Stimulated activated CD8-positive, alpha-beta memory T cell treated with anti-CD3 and anti-CD28 coated beads, Interleukin-4, amount 100 ng/mL, for 48 hours (primary cell): ENCODE measurements at regions not wholly inside any gene's neighbourhood (a gene's known extent, or its start where the extent isn't known, plus 50 kb on each side); places are given as distances from the start of the nearest gene placed in this dataset.

Experiments
- DNase-seq: peaks from one replicate; pipeline ENCODE4 v3.0.0-alpha.2; 2020

- no peak for DNase-seq
These were observed 126.2 kb upstream of the UGT8 start for GRCh38 chr4:114472269-114473032.

GRCh38 chr4:114474188-114474800, 124.3 kb upstream of the UGT8 start:
- DNase-seq = no peak

DNA sequence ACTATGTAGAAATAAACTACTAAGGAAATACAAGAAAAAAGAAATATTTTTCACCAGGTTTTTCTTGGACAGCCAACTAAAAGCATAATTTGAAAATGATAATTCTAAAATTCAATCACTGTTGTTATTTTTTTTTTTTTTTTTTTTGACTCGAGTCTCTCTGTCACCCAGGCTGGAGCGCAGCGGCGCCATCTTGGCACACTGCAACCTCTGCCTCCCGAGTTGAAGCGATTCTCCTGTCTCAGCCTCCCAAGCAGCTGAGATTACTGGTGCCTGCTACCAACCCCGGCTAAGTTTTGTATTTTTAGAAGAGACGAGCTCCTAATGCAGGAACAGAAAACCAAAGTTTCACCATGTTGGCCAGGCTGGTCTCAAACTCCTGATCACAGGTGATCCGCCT, 122.3 kb upstream of the UGT8 start:
- no peak for DNase-seq

DNA sequence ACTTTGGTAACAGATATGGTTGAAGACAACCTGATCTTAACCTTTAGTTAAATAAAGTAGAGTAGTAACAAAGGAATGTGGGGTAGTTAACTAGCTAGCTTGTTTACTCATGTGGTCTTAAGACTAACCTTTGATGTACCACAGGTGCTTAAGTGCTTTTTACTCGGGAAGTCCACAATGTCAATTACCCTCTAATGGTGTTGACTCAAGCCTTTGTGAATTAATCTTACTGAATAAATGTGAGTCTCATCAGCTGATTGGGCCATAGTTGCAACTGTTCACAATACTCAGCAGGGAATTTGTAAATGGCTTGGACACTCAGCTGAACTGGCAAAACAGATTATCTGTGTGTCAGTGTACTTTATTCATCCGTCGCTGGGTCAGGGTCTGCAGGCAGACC, 119.0 kb upstream of the UGT8 start:
- no peak for DNase-seq

DNA sequence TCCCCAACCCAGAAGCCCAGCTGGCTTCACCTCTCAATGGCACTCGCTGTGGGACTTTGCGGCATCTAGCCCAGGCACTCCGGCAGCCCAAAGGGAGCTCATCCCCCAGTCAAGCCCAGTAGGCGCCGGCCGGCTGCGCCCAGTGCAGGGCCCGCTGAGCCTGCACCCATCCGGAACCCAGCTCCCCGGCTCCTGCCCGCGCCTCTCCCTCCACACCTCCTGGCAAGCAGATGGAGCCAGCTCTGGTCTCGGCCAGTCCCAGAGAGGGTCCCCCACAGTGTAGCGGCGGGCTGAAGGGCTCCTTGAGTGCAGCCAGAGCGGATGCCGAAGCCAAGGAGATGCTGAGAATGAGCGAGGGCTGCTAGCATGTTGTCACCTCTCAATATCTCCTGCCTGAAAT, 116.8 kb upstream of the UGT8 start:
- DNase-seq = no peak

DNA sequence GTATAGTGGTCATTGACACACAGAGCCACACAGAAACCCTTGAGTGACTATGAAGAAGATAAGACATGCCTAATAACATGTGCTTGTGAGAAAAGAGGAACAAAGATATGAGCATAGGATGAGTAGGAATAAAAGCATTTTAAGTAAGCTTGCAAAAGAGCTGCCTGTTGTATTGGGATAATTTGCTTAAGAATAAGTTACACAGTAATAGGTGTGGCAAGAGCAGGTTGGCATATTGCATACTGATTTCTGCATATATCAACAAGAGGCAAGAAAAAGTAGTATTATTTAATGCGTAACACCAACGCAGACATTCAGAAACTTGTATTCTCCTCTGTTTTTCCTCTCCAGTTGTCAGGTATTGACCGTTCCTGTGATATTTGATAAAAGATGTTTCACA, 111.5 kb upstream of the UGT8 start:
- DNase-seq = no peak

DNA sequence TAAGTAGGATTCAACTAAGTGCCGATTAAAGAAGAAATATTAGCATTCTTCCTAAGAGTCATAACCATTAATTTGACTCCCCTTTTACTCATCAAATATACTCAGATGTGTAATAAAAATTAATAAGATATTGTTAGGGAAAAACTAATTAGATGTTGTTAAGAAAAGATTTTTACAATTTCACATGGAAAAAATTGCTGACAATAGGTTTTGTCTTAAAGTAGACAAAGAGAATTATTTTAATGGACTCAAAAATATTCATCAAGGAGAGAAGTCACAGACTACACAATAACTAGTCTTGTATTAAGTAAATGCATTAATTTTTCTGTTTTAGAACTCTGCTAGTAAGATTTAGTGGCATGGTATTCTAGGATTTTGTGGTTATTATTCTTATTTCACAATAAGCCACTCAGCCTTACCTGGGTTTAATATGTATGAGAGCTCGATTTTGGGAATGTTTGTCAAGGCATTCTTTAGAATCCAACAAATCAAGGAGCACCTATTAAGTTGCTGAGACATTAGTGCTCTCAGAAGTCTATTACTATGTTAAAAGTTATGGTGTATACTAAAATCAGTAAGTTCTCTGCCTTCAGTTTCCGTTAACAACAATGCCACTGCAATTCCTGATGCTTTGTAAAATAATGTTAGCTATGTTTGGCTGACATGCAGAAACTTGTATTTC, 110.2 kb upstream of the UGT8 start:
- no peak for DNase-seq

GRCh38 chr4:114494246-114494803, 104.3 kb upstream of the UGT8 start:
- no peak for DNase-seq

- no peak for DNase-seq
These were observed 103.1 kb upstream of the UGT8 start for GRCh38 chr4:114495471-114495928.

- no peak for DNase-seq
These were observed 101.5 kb upstream of the UGT8 start for GRCh38 chr4:114497116-114497515.

DNA sequence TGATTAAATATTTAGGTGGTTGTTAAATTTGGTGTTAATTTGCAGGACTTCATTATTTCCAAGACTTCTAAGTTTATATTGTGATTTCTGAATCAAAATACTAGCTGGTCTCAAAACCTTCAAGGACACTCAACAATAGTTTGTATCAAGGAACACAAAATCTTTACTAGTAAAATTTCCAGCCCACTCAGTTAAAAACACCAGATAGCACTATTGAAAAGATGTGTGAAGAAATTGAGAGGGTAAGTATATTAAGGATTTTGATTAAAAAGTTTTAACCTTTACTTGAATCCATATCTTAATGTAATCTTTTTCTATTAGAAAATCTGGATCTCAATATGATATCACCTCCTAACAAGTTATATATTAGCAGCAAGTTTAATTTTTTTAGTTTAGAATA, 89.3 kb upstream of the UGT8 start:
- no peak for DNase-seq

DNA sequence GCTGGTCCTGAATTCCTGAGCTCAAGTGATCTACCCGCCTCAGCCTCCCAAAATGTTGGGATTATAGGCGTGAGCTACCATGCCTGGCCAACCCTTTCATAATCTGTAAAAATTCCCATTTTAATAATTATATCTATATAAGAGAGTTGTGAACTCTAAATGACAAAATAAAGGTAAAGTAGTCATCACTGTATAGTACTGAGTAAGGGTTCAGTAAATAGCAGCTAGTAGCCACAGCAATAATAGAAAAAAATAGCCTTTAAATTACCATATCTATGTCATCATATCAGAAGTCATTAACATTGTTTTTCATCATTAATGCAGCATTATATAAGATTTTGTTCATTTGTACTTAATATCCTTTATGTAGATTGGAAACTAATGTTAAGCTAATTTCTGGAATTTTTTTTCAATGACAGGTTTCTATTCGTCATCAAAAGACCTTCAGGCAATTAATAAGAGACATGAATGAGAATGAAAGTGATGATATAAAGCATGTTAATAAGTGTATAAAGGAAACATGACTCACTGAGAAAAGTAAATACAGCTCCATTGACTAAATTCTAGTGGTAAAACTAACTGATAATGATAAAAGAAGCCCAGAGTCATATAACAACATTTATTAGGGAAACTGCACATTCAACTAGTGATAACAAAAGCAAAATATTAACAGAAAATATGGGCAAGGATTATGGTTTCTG, 85.9 kb upstream of the UGT8 start:
- DNase-seq = no peak

DNA sequence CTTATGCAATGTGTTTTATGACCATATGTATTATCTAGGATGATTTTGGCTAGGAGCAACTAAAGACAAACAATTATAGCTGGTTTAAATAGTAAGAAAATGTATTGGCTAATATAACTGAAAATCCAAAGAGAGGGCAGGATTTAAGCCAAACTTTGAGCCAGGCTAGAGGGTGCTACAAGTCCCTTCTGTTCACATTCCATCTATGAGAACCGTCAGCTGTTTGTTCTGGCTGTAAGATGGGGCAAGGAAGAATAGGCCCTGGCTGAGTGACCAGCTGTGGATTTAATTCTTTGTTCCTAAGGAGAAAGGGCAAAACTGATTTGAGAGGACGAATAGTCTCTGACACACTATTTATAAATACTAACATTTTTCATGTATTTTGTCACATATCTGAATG, 79.2 kb upstream of the UGT8 start:
- no peak for DNase-seq

GRCh38 chr4:114527170-114527569, 71.4 kb upstream of the UGT8 start:
- DNase-seq = no peak

DNA sequence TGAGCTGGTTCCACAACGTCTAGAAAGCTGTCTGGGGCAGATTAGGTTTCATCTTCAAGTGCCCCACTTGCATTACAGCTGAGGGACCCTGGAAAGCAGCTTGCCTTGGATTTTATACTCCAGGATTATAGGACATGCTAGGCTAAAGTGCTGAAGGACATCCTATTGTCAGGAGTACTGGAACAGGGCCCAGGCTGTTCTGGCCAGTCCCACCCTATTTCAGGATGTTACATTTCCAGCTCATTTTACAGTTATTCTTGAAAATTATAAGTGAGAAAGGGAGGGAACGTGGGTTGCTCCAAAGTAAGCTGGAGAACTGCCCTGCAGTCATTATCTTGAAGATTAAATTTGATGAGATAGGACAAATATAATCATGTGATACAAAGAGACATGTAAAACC, 71.0 kb upstream of the UGT8 start:
- DNase-seq = no peak

DNA sequence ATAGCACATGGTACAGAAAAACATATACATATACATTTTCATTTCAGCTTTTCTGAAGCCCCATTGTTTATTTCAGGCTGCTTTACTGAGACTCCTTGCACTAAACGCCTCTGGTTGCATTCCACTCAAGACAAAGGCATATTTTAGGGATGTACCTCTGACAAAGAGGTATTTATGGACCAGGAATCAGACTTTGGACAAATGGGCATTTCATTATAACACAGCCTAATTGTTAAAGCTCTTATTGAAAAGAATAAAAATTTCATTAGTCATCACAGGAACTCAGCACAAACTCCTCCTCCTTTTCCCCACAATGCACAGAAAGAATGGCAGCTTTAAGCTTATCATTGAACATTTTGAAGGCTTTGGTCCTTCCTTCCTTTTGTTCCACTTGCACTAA, 62.9 kb upstream of the UGT8 start:
- DNase-seq = no peak

DNA sequence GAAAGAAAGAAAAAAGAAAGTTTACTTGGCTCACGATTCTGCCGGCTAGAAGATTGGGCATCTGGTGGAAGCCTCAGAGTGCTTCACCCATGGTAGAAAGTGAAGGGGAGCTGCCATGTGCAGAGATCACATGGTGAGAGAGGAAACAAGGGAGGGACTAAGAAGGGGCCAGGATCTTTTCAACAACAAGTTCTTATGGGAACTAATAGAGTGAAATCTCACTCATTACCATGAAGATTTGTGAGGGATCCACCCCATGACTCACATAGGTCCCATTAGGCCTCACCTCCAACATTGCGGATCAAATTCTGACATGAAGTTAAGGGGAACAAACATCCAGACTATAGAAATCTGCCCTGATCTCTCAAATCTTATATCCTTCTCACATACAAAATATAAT, 61.3 kb upstream of the UGT8 start:
- no peak for DNase-seq

GRCh38 chr4:114538012-114538617, 60.5 kb upstream of the UGT8 start:
- no peak for DNase-seq

- DNase-seq = no peak
These were observed 58.6 kb upstream of the UGT8 start for GRCh38 chr4:114539985-114540384.

- DNase-seq = no peak
These were observed 51.1 kb upstream of the UGT8 start for GRCh38 chr4:114547340-114548134.
